PFSK-1 (cell line): ENCODE measurements at regions not wholly inside any gene's neighbourhood (a gene's known extent, or its start where the extent isn't known, plus 50 kb on each side); places are given as distances from the start of the nearest gene placed in this dataset.

Experiments
- FOXP2 ChIP-seq: optimal IDR thresholded peaks from 2 replicates; pipeline ENCODE3; 2011; ENCODE audit warnings: borderline replicate concordance, control low read depth, inconsistent platforms; ENCODE audit not compliant: insufficient read depth; ENCODE audit errors: extremely low read length, extremely low read depth
- POLR2AphosphoS5 ChIP-seq: IDR thresholded peaks from 2 replicates; pipeline ENCODE4 v1.6.1; 2012; ENCODE audit warnings: low read depth, mild to moderate bottlenecking, control low read depth, low read length, moderate library complexity
- SIN3A ChIP-seq: IDR thresholded peaks from 2 replicates; pipeline ENCODE4 v1.6.1; 2012; ENCODE audit warnings: mild to moderate bottlenecking, low read length, moderate library complexity, borderline replicate concordance; ENCODE audit not compliant: insufficient read depth
- TAF1 ChIP-seq: IDR thresholded peaks from 2 replicates; pipeline ENCODE4 v1.6.1; 2012; ENCODE audit warnings: low read length, control low read depth, borderline replicate concordance; ENCODE audit not compliant: insufficient read depth
- TF ChIP-seq, protein P1 (sequence below), 2 experiments: IDR thresholded peaks; 2 replicates each; pipeline versions ENCODE4 v1.6.1 to v1.8.0; 2011 to 2012; ENCODE audit warnings: low read depth in 2 of 2, low read length in 2 of 2, control low read depth in 1 of 2, inconsistent platforms in 1 of 2, mild to moderate bottlenecking in 1 of 2, moderate library complexity in 1 of 2; ENCODE audit not compliant: insufficient read depth in 1 of 2

DNA sequence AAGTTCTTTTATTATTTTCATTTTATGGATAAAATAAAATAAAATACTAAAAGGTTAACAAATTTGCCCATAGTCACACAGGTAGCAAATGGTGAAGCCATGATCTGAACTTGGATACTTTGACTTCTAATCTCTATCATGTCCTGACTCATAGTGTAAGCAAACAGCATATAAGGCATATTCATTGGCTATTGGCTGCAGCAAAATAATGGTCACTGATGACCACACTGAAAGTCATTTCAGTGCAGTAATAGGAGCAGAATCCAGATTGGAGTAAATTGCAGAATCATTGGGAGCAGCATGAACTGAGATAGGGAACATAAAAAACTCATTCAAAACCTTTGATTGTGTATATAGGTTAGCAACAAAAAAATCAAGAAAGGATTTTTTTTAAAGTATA, 262.9 kb downstream of the PLA2G4A start:
- TF ChIP-seq TAF1 (no peak), FOXP2 (no peak), SIN3A (no peak), POLR2AphosphoS5 (no peak)
- TF ChIP-seq, protein P1, sequence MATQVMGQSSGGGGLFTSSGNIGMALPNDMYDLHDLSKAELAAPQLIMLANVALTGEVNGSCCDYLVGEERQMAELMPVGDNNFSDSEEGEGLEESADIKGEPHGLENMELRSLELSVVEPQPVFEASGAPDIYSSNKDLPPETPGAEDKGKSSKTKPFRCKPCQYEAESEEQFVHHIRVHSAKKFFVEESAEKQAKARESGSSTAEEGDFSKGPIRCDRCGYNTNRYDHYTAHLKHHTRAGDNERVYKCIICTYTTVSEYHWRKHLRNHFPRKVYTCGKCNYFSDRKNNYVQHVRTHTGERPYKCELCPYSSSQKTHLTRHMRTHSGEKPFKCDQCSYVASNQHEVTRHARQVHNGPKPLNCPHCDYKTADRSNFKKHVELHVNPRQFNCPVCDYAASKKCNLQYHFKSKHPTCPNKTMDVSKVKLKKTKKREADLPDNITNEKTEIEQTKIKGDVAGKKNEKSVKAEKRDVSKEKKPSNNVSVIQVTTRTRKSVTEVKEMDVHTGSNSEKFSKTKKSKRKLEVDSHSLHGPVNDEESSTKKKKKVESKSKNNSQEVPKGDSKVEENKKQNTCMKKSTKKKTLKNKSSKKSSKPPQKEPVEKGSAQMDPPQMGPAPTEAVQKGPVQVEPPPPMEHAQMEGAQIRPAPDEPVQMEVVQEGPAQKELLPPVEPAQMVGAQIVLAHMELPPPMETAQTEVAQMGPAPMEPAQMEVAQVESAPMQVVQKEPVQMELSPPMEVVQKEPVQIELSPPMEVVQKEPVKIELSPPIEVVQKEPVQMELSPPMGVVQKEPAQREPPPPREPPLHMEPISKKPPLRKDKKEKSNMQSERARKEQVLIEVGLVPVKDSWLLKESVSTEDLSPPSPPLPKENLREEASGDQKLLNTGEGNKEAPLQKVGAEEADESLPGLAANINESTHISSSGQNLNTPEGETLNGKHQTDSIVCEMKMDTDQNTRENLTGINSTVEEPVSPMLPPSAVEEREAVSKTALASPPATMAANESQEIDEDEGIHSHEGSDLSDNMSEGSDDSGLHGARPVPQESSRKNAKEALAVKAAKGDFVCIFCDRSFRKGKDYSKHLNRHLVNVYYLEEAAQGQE (IDR thresholded peaks at IDR 0.05; ENCODE audit: insufficient read depth in 1 of 2, low read depth in 2 of 2, low read length in 2 of 2), result no peak

DNA sequence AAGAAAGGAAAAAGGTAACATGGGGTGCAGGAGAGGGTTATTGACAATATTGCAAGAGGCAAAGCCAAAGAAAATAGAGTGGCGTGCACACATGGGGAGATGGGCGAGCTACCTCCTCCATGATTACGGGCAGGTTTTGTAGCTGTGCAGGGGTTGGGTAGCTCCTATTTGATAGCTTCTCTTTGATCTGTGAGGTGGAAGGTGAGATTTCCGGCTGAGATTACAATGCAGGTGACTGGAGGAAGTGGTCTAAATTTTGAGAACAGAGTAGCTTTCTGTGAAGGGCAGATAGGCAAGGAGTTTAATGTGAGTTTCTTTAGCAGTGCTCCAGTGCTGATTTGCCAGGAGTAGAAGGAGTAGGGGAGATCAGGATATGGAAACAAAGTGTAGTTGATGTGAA, 263.4 kb downstream of the PLA2G4A start:
- TF ChIP-seq, protein P1 (IDR thresholded peaks at IDR 0.05; ENCODE audit: insufficient read depth in 1 of 2, low read depth in 2 of 2, low read length in 2 of 2), result no peak
- TF ChIP-seq SIN3A, result no peak
- TF ChIP-seq POLR2AphosphoS5, result no peak
- TF ChIP-seq FOXP2, result no peak
- TF ChIP-seq TAF1, result no peak

DNA sequence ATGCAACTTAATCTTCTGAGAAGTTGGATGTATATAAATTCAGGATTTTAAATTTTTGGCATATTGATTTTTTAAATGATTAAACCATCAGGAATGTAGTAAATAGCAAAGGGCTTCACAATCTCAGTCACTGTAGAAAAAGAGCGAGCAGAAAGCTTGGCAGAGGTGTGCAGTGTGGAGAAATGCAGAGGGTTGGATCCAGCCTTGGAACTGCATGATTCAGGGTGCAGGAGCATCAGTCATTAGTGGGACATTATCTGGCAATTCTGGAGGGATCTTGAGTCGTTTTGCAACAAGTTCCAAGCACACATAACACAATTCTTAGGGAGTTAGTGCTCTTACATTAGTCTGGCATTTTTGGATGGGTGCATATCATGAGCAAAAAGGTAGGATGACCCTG, 267.9 kb downstream of the PLA2G4A start:
- TF ChIP-seq, protein P1 (IDR thresholded peaks at IDR 0.05; ENCODE audit: insufficient read depth in 1 of 2, low read depth in 2 of 2, low read length in 2 of 2), result no peak
- no peak for TF ChIP-seq TAF1
- no peak for TF ChIP-seq SIN3A

DNA sequence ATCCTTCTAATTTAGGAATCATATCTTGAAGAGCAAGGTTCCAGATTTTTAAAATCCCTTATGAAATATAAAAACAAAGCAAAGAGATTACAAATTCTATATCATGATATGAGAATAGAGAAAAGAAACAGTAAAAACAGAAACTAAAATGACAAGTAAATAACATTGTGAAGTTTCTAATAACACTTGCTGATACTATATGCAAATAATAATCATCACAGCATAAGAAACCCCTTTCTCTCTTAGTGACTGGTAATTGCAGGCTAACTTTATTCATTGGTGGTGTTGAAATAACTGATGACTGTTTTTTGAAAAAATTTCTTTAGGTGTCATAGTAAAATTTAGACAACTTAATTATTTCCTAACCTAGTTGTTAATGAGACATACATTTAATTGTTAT, 281.6 kb downstream of the PLA2G4A start:
- TF ChIP-seq POLR2AphosphoS5 (no peak), SIN3A (no peak), TAF1 (no peak), FOXP2 (no peak)
- TF ChIP-seq, protein P1 (IDR thresholded peaks at IDR 0.05; ENCODE audit: insufficient read depth in 1 of 2, low read depth in 2 of 2, low read length in 2 of 2), result no peak

DNA sequence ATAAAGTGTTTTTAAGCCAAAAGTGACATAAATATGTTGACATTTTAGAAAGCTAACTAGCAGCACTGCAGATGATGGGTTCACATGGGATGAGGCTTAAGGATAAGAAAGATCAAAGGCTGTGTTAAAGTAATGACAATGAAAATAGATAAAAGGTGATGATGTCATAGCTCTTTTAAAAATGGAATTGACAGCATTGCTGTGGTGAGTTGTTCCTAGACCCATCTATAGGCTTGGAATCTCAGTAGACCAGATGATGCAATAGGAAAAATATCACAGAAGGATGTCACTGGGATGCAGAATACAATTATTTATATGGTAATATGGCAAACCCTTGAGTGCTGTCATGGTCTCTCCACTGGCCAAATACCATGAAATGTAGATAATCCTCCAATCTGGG, 286.0 kb downstream of the PLA2G4A start:
- no peak for TF ChIP-seq FOXP2
- TF ChIP-seq, protein P1 (IDR thresholded peaks at IDR 0.05; ENCODE audit: insufficient read depth in 1 of 2, low read depth in 2 of 2, low read length in 2 of 2), result no peak
- no peak for TF ChIP-seq TAF1
- no peak for TF ChIP-seq POLR2AphosphoS5
- TF ChIP-seq SIN3A, result no peak
